H9 (cell line): ENCODE measurements at regions not wholly inside any gene's neighbourhood (a gene's known extent, or its start where the extent isn't known, plus 50 kb on each side); places are given as distances from the start of the nearest gene placed in this dataset.

Source experiments
- DNase-seq: peaks from one replicate; pipeline ENCODE4 v3.0.0-alpha.2; 2017
- H2AFZ ChIP-seq: one replicate; pipeline ENCODE4 v1.6.1; 2013; ENCODE audit warnings: mild to moderate bottlenecking, low read length, control low read depth, moderate library complexity
- H2AK5ac ChIP-seq: 2 replicates; pipeline ENCODE4 v1.6.1; 2013; ENCODE audit warnings: low read length, control low read depth, mixed read lengths; ENCODE audit not compliant: insufficient read length
- H2BK120ac ChIP-seq: one replicate; pipeline ENCODE4 v1.6.1; 2013; ENCODE audit warnings: low read depth, mild to moderate bottlenecking, low read length, control low read depth, inconsistent platforms; ENCODE audit not compliant: poor library complexity, severe bottlenecking
- H2BK12ac ChIP-seq: 2 replicates; pipeline ENCODE4 v1.6.1; 2013; ENCODE audit warnings: low read length, control low read depth, mixed read lengths, low read depth; ENCODE audit not compliant: insufficient read length
- H2BK15ac ChIP-seq: 2 replicates; pipeline ENCODE4 v1.6.1; 2013; ENCODE audit warnings: low read depth, low read length, control low read depth
- H2BK20ac ChIP-seq: one replicate; pipeline ENCODE4 v1.6.1; 2013; ENCODE audit warnings: low read depth, mild to moderate bottlenecking, low read length, control low read depth, inconsistent platforms; ENCODE audit not compliant: poor library complexity, severe bottlenecking
- H2BK5ac ChIP-seq: 2 replicates; pipeline ENCODE4 v1.6.1; 2013; ENCODE audit warnings: low read length, control low read depth, mixed read lengths; ENCODE audit not compliant: insufficient read length
- H3K14ac ChIP-seq: 2 replicates; pipeline ENCODE4 v1.6.1; 2013; ENCODE audit warnings: low read length, control low read depth; ENCODE audit not compliant: insufficient read depth
- H3K18ac ChIP-seq: 2 replicates; pipeline ENCODE4 v1.6.1; 2013; ENCODE audit warnings: low read depth, mild to moderate bottlenecking, mixed read lengths, low read length, control low read depth; ENCODE audit not compliant: insufficient read length
- H3K23ac ChIP-seq: 2 replicates; pipeline ENCODE4 v1.6.1; 2013; ENCODE audit warnings: low read length, control low read depth, mixed read lengths, low read depth; ENCODE audit not compliant: insufficient read length
- H3K23me2 ChIP-seq: 2 replicates; pipeline ENCODE4 v1.6.1; 2013; ENCODE audit warnings: low read depth, mild to moderate bottlenecking, mixed read lengths, low read length, control low read depth; ENCODE audit not compliant: insufficient read length, poor library complexity, severe bottlenecking
- H3K27ac ChIP-seq: 2 replicates; pipeline ENCODE4 v1.5.1; 2013; ENCODE audit warnings: low read length, control low read depth, mixed read lengths, low read depth; ENCODE audit not compliant: insufficient read length
- H3K27me3 ChIP-seq: 2 replicates; pipeline ENCODE4 v1.6.1; 2013; ENCODE audit warnings: low read length, control low read depth, inconsistent platforms; ENCODE audit not compliant: insufficient read depth
- H3K4ac ChIP-seq: 2 replicates; pipeline ENCODE4 v1.6.1; 2013; ENCODE audit warnings: low read depth, mild to moderate bottlenecking, control low read depth, inconsistent platforms, low read length, moderate library complexity
- H3K4me1 ChIP-seq: 2 replicates; pipeline ENCODE4 v1.6.1; 2013; ENCODE audit warnings: low read length, control low read depth, inconsistent platforms; ENCODE audit not compliant: insufficient read depth
- H3K4me2 ChIP-seq: 2 replicates; pipeline ENCODE4 v1.6.1; 2013; ENCODE audit warnings: low read length, control low read depth, mixed read lengths; ENCODE audit not compliant: insufficient read length, insufficient read depth
- H3K56ac ChIP-seq: 2 replicates; pipeline ENCODE4 v1.6.1; 2013; ENCODE audit warnings: low read depth, mild to moderate bottlenecking, mixed read lengths, low read length, control low read depth; ENCODE audit not compliant: insufficient read length
- H3K79me1 ChIP-seq: 2 replicates; pipeline ENCODE4 v1.6.1; 2013; ENCODE audit warnings: low read depth, mild to moderate bottlenecking, moderate library complexity, low read length, control low read depth, inconsistent platforms; ENCODE audit not compliant: insufficient read depth, poor library complexity, severe bottlenecking
- H3K79me2 ChIP-seq: 2 replicates; pipeline ENCODE4 v1.6.1; 2013; ENCODE audit warnings: low read length, control low read depth, inconsistent platforms; ENCODE audit not compliant: insufficient read depth
- H3K9ac ChIP-seq: 2 replicates; pipeline ENCODE4 v1.6.1; 2013; ENCODE audit warnings: low read length, control low read depth, mixed read lengths; ENCODE audit not compliant: insufficient read length; ENCODE audit errors: extremely low read depth
- H3K9me3 ChIP-seq: one replicate; pipeline ENCODE4 v1.6.1; 2013; ENCODE audit warnings: low read depth, low read length, inconsistent platforms; ENCODE audit not compliant: control insufficient read depth
- H3T11ph ChIP-seq: one replicate; pipeline ENCODE4 v1.6.1; 2013; ENCODE audit warnings: mild to moderate bottlenecking, low read length, control low read depth, inconsistent platforms
- H4K20me1 ChIP-seq: one replicate; pipeline ENCODE4 v1.6.1; 2013; ENCODE audit not compliant: control insufficient read depth, insufficient read length, insufficient read depth
- H4K5ac ChIP-seq: 2 replicates; pipeline ENCODE4 v1.6.1; 2013; ENCODE audit warnings: low read depth, mild to moderate bottlenecking, mixed read lengths, low read length, control low read depth; ENCODE audit not compliant: insufficient read length
- H4K8ac ChIP-seq: replicated peaks from 2 replicates; pipeline ENCODE4 v1.6.1; 2013; ENCODE audit warnings: low read length, control low read depth, mixed read lengths, low read depth; ENCODE audit not compliant: insufficient read length
- H4K91ac ChIP-seq: 2 replicates; pipeline ENCODE4 v1.6.1; 2013; ENCODE audit warnings: low read depth, mild to moderate bottlenecking, moderate library complexity, mixed read lengths, low read length, control low read depth; ENCODE audit not compliant: insufficient read length
- H3K27ac Mint-ChIP-seq, 3 experiments: 2 replicates in 2 of 3; 3 replicates in 1 of 3; pipeline ENCODE4 v1.8.0; 2020 to 2021; ENCODE audit warnings: mixed read lengths in 3 of 3, mild to moderate bottlenecking in 1 of 3, moderate library complexity in 1 of 3
- H3K27me3 Mint-ChIP-seq: 2 replicates; pipeline ENCODE4 v1.8.0; 2021; ENCODE audit warnings: low read depth, mild to moderate bottlenecking, moderate library complexity, mixed read lengths
- H3K36me3 Mint-ChIP-seq, 3 experiments: 2 replicates in 2 of 3; 3 replicates in 1 of 3; pipeline ENCODE4 v1.8.0; 2020 to 2021; ENCODE audit warnings: low read depth in 3 of 3, mixed read lengths in 3 of 3; ENCODE audit not compliant: insufficient read depth in 1 of 3
- H3K4me1 Mint-ChIP-seq, 2 experiments: 2 replicates each; pipeline ENCODE4 v1.8.0; 2020; ENCODE audit warnings: mixed read lengths in 2 of 2
- H3K4me3 Mint-ChIP-seq, 2 experiments: 2 replicates in 1 of 2; 3 replicates in 1 of 2; pipeline ENCODE4 v1.8.0; 2020 to 2021; ENCODE audit warnings: mild to moderate bottlenecking in 2 of 2, mixed read lengths in 2 of 2, moderate library complexity in 1 of 2
- H3K9me3 Mint-ChIP-seq, 2 experiments: 2 replicates in 1 of 2; 3 replicates in 1 of 2; pipeline ENCODE4 v1.8.0; 2020; ENCODE audit warnings: mild to moderate bottlenecking in 2 of 2, mixed read lengths in 2 of 2, moderate library complexity in 1 of 2
- WGBS: extraction: QIAGEN DNeasy Blood & Tissue Kit; methylation state at CpG from one replicate; pipeline ENCODE4 v1.1.7; 2013; ENCODE audit warnings: missing lambda C conversion rate, low lambda C conversion rate, mixed read lengths; ENCODE audit not compliant: insufficient read length; ENCODE audit errors: extremely low coverage; 5-methylcytosine and 5-hydroxymethylcytosine counted together
- TF ChIP-seq, protein P1 (sequence below): fragments of 200-600 bp; sonication (generic); conservative IDR thresholded peaks from 3 replicates; pipeline ENCODE4 v1.8.0; 2021; ENCODE audit warnings: antibody characterized with exemption, mild to moderate bottlenecking

DNA sequence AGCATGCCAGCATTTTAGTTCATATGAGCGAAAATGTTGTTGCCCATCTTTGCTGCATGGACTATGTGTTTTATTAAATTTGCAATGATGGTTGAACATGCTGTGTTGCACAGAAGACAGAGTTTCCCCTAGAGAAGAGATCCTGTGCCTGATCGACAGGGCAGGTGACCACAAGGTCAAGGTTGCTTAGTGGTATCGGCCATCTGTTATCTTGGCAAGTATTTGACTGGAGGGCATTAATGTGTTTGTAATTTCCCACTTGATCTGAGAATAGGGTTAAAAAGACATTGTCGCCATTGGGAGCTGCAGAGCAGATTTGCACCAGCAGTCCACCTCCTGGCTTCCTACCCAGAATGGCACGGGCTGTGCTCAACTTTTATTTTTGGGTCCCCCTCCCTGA lies 1523.6 kb upstream of the WWC1 start:
- Histone ChIP-seq H3K9ac (no peak overlapping the region), H2BK12ac (no peak overlapping the region), H3K79me1 (no peaks in the 10 kb centered on the region), H3T11ph (no peak overlapping the region), H3K18ac (no peak overlapping the region), H3K56ac (no peak overlapping the region), H3K4me2 (no peak overlapping the region), H4K20me1 (no peaks in the 10 kb centered on the region), H2BK15ac (no peak overlapping the region), H3K14ac (no peak overlapping the region), H2BK5ac (no peak overlapping the region), H3K9me3 (no peaks in the 10 kb centered on the region), H2AFZ (no peak overlapping the region), H3K27ac (no peak overlapping the region), H3K23me2 (no peaks in the 10 kb centered on the region), H3K79me2 (no peaks in the 10 kb centered on the region), H3K27me3 (no peaks in the 10 kb centered on the region), H2AK5ac (no peak overlapping the region), H2BK20ac (no peak overlapping the region), H4K91ac (no peak overlapping the region), H4K8ac (no peak overlapping the region), H3K4ac (no peak overlapping the region), H3K23ac (no peak overlapping the region), H2BK120ac (no peak overlapping the region), H3K4me1 (no peaks in the 10 kb centered on the region), H4K5ac (no peak overlapping the region)
- WGBS, result no CpG with 5 or more reads among the region's 5 CpGs
- TF ChIP-seq, protein P1, sequence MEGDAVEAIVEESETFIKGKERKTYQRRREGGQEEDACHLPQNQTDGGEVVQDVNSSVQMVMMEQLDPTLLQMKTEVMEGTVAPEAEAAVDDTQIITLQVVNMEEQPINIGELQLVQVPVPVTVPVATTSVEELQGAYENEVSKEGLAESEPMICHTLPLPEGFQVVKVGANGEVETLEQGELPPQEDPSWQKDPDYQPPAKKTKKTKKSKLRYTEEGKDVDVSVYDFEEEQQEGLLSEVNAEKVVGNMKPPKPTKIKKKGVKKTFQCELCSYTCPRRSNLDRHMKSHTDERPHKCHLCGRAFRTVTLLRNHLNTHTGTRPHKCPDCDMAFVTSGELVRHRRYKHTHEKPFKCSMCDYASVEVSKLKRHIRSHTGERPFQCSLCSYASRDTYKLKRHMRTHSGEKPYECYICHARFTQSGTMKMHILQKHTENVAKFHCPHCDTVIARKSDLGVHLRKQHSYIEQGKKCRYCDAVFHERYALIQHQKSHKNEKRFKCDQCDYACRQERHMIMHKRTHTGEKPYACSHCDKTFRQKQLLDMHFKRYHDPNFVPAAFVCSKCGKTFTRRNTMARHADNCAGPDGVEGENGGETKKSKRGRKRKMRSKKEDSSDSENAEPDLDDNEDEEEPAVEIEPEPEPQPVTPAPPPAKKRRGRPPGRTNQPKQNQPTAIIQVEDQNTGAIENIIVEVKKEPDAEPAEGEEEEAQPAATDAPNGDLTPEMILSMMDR, result no peak
- peaks cover 11 to 17% of the 10 kb centered on the region in 2 experiments; a peak in 4 of 5 replicates for H3K9me3 Mint-ChIP-seq
- DNase-seq, result no peak
- H3K4me3 Mint-ChIP-seq, result no peak overlapping the region
- H3K27me3 Mint-ChIP-seq, result no peaks in the 10 kb centered on the region; the same call in 1 of the 2 replicates
- H3K27ac Mint-ChIP-seq, result no peak overlapping the region
- H3K4me1 Mint-ChIP-seq, result peaks cover 11 to 19% of the 10 kb centered on the region in 2 experiments; a peak in 3 of 4 replicates
- H3K36me3 Mint-ChIP-seq, result peaks cover 7 to 20% (median 8%) of the 10 kb centered on the region in 3 experiments
